AG04450 (cell line): ENCODE measurements at regions not wholly inside any gene's neighbourhood (a gene's known extent, or its start where the extent isn't known, plus 50 kb on each side); places are given as distances from the start of the nearest gene placed in this dataset.

Experiments used
- CTCF ChIA-PET: fragments of 300-600, 350-600 bp; formaldehyde crosslinking; extraction: SDS; loops from one replicate; lab custom pipeline; 2022; ENCODE audit warnings: antibody characterized with exemption, inconsistent platforms; lab: Charles Lee
- POLR2A ChIA-PET: fragments of 350-600 bp; formaldehyde crosslinking; extraction: SDS; loops from one replicate; lab custom pipeline; 2021; ENCODE audit warnings: antibody characterized with exemption, inconsistent platforms; lab: Yijun Ruan, JAX
- DNase-seq: peaks from one replicate; pipeline ENCODE4 v3.0.0-alpha.2; 2011; ENCODE audit warnings: low read depth, low spot score
- H3K27ac ChIP-seq: one replicate; pipeline ENCODE4 v1.5.1; 2012; ENCODE audit warnings: low read depth, low read length, control low read depth
- H3K27me3 ChIP-seq: one replicate; pipeline ENCODE4 v1.6.0; 2012; ENCODE audit warnings: low read length; ENCODE audit not compliant: control insufficient read depth, insufficient read depth
- H3K4me3 ChIP-seq: 2 replicates; pipeline ENCODE4 v1.5.1; 2011; ENCODE audit warnings: mild to moderate bottlenecking, low read depth, low read length, control low read depth
- H3K9me3 ChIP-seq: 2 replicates; pipeline ENCODE4 v1.5.1; 2012; ENCODE audit warnings: low read length; ENCODE audit not compliant: control insufficient read depth, insufficient read depth
- CTCF ChIP-seq: IDR thresholded peaks from 2 replicates; pipeline ENCODE4 v1.5.1; 2011; ENCODE audit warnings: low read depth, low read length, control low read depth, inconsistent platforms

- Histone ChIP-seq H3K27me3 (peaks cover 6% of the 10 kb centered on the region), H3K27ac (no peak overlapping the region), H3K9me3 (no peaks in the 10 kb centered on the region), H3K4me3 (no peak overlapping the region)
- TF ChIP-seq CTCF = no peak
- no peak for DNase-seq
- POLR2A ChIA-PET = no interaction called here
- CTCF ChIA-PET = interaction anchor here (1.4 kb wide), 1 partner anchor 119 kb away, joined by 3 read pairs; no protein-coding TSS in a partner anchor
These were observed 59.9 kb upstream of the DGKG start for GRCh38 chr3:186421946-186422345.

GRCh38 chr3:186418671-186419145, 56.7 kb upstream of the DGKG start:
- Histone ChIP-seq H3K4me3 (no peak overlapping the region), H3K27ac (no peak overlapping the region), H3K9me3 (no peaks in the 10 kb centered on the region), H3K27me3 (no peaks in the 10 kb centered on the region)
- ChIA-PET CTCF (no interaction called here), POLR2A (no interaction called here)
- no peak for DNase-seq
- TF ChIP-seq CTCF = no peak

GRCh38 chr3:186417791-186418190, 55.8 kb upstream of the DGKG start:
- DNase-seq = peak; percentile 29
- Histone ChIP-seq H3K27ac (no peak overlapping the region), H3K27me3 (peaks cover 4% of the 10 kb centered on the region), H3K4me3 (no peak overlapping the region), H3K9me3 (no peaks in the 10 kb centered on the region)
- ChIA-PET POLR2A (no interaction called here), CTCF (no interaction called here)
- TF ChIP-seq CTCF = no peak

- CTCF ChIA-PET = interaction anchor here (1.0 kb wide), 1 partner anchor 11 kb away, joined by 3 read pairs; no protein-coding TSS in a partner anchor
- Histone ChIP-seq H3K4me3 (no peak overlapping the region), H3K9me3 (no peaks in the 10 kb centered on the region), H3K27me3 (peaks cover 6% of the 10 kb centered on the region), H3K27ac (no peak overlapping the region)
- no peak for TF ChIP-seq CTCF
- POLR2A ChIA-PET = no interaction called here
- DNase-seq = peak; percentile 20
These were observed 52.8 kb upstream of the DGKG start for GRCh38 chr3:186414735-186415419.

GRCh38 chr3:186413615-186414415, 51.8 kb upstream of the DGKG start:
- Histone ChIP-seq H3K27ac (no peak overlapping the region), H3K27me3 (peaks cover 12% of the 10 kb centered on the region), H3K4me3 (peak overlapping the region; percentile 10), H3K9me3 (no peaks in the 10 kb centered on the region)
- ChIA-PET CTCF (interaction anchor here (1.0 kb wide), 1 partner anchor 12 kb away, joined by 3 read pairs; no protein-coding TSS in a partner anchor), POLR2A (no interaction called here)
- TF ChIP-seq CTCF = no peak
- no peak for DNase-seq
